Neural cell (in vitro differentiated cells): ENCODE measurements at regions not wholly inside any gene's neighbourhood (a gene's known extent, or its start where the extent isn't known, plus 50 kb on each side); places are given as distances from the start of the nearest gene placed in this dataset.

Experiments
- EP300 ChIP-seq: fragments of 450-650 bp; conservative IDR thresholded peaks from 2 replicates; pipeline ENCODE4 v1.6.1; 2014; ENCODE audit warnings: antibody characterized with exemption, mild to moderate bottlenecking, moderate library complexity; ENCODE audit not compliant: poor library complexity, severe bottlenecking
- EZH2 ChIP-seq: fragments of 200-600, 300-800 bp; shearing (Covaris generic), sonication (generic); IDR thresholded peaks from 2 replicates; pipeline ENCODE4 v1.6.1; 2014; ENCODE audit warnings: antibody characterized with exemption, low read length, borderline replicate concordance, mild to moderate bottlenecking; ENCODE audit not compliant: insufficient read depth, poor library complexity, severe bottlenecking
- MXI1 ChIP-seq: fragments of 450-650 bp; conservative IDR thresholded peaks from 2 replicates; pipeline ENCODE4 v1.6.1; 2014; ENCODE audit warnings: antibody characterized with exemption, mild to moderate bottlenecking; ENCODE audit not compliant: poor library complexity, severe bottlenecking
- POLR2AphosphoS5 ChIP-seq: IDR thresholded peaks from 2 replicates; pipeline ENCODE4 v1.6.1; 2012
- RAD21 ChIP-seq: fragments of 450-650 bp; conservative IDR thresholded peaks from 2 replicates; pipeline ENCODE4 v1.6.1; 2014; ENCODE audit warnings: antibody characterized with exemption, mild to moderate bottlenecking, moderate library complexity
- SMC3 ChIP-seq: fragments of 450-650 bp; conservative IDR thresholded peaks from 2 replicates; pipeline ENCODE4 v1.6.1; 2014; ENCODE audit warnings: antibody characterized with exemption, mild to moderate bottlenecking, moderate library complexity; ENCODE audit not compliant: poor library complexity
- TAF1 ChIP-seq: IDR thresholded peaks from 2 replicates; pipeline ENCODE4 v1.6.1; 2012; ENCODE audit warnings: low read depth
- TF ChIP-seq, protein P1 (sequence below): fragments of 450-650 bp; IDR thresholded peaks from 2 replicates; pipeline ENCODE4 v1.5.1; 2014; ENCODE audit warnings: antibody characterized with exemption, mild to moderate bottlenecking, moderate library complexity; ENCODE audit not compliant: poor library complexity, severe bottlenecking
- TF ChIP-seq, protein P2 (sequence below): IDR thresholded peaks from 2 replicates; pipeline ENCODE4 v1.6.1; 2012; ENCODE audit warnings: borderline replicate concordance

DNA sequence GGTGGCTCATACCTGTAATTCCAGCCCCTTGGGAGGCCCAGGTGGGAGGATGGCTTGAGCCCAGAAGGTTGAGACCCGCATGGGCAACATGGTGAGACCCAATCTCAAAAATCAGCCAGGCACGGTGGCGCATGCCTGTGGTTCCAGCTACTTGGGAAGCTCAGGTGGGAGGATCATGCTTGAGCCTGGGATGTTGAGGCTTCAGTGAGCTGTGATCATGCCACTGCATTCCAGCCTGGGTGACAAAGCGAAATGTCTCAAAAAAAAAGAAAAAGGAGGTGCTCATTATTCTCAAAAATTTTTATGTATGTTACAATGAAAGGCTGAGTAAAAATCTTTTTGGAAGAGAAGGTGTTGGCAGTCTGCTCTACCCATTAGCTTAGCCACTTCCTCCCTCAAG, 106.8 kb downstream of the TSN start:
- TF ChIP-seq, protein P1, sequence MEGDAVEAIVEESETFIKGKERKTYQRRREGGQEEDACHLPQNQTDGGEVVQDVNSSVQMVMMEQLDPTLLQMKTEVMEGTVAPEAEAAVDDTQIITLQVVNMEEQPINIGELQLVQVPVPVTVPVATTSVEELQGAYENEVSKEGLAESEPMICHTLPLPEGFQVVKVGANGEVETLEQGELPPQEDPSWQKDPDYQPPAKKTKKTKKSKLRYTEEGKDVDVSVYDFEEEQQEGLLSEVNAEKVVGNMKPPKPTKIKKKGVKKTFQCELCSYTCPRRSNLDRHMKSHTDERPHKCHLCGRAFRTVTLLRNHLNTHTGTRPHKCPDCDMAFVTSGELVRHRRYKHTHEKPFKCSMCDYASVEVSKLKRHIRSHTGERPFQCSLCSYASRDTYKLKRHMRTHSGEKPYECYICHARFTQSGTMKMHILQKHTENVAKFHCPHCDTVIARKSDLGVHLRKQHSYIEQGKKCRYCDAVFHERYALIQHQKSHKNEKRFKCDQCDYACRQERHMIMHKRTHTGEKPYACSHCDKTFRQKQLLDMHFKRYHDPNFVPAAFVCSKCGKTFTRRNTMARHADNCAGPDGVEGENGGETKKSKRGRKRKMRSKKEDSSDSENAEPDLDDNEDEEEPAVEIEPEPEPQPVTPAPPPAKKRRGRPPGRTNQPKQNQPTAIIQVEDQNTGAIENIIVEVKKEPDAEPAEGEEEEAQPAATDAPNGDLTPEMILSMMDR = no peak
- TF ChIP-seq TAF1 (no peak), EZH2 (no peak), EP300 (no peak), SMC3 (no peak), POLR2AphosphoS5 (no peak), RAD21 (no peak), MXI1 (no peak)
- TF ChIP-seq, protein P2, sequence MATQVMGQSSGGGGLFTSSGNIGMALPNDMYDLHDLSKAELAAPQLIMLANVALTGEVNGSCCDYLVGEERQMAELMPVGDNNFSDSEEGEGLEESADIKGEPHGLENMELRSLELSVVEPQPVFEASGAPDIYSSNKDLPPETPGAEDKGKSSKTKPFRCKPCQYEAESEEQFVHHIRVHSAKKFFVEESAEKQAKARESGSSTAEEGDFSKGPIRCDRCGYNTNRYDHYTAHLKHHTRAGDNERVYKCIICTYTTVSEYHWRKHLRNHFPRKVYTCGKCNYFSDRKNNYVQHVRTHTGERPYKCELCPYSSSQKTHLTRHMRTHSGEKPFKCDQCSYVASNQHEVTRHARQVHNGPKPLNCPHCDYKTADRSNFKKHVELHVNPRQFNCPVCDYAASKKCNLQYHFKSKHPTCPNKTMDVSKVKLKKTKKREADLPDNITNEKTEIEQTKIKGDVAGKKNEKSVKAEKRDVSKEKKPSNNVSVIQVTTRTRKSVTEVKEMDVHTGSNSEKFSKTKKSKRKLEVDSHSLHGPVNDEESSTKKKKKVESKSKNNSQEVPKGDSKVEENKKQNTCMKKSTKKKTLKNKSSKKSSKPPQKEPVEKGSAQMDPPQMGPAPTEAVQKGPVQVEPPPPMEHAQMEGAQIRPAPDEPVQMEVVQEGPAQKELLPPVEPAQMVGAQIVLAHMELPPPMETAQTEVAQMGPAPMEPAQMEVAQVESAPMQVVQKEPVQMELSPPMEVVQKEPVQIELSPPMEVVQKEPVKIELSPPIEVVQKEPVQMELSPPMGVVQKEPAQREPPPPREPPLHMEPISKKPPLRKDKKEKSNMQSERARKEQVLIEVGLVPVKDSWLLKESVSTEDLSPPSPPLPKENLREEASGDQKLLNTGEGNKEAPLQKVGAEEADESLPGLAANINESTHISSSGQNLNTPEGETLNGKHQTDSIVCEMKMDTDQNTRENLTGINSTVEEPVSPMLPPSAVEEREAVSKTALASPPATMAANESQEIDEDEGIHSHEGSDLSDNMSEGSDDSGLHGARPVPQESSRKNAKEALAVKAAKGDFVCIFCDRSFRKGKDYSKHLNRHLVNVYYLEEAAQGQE = no peak
